ENCODE measurements at regions not wholly inside any gene's neighbourhood (a gene's known extent, or its start where the extent isn't known, plus 50 kb on each side); places are given as distances from the start of the nearest gene placed in this dataset.

DNA sequence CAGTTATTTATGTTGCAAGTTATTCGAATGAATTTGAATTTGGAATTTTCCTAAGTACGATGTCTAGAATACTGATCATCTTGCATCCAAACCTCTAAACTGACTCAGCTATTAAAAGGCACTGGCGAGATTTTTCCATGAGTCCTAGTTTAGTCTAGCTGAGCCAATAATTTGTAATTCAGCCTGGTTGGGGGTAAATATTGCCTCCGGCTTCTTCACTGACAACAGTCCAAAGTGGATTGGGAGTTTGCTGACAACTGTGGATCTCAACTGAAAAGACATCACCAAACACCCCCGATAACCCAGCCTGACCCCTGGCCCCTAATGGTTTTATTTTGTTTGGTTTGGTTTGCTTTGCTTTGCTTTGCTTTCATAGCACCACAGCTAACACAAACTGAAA, 189.8 kb upstream of the DAPK1 start:
- DNase-seq (ENCODE audit: low read depth, low spot score) (no peak), ATAC-seq (no peak)
- H3K9ac ChIP-seq (ENCODE audit: low read length) = no peak overlapping the region
- H3K9me3 ChIP-seq (ENCODE audit: control insufficient read depth in 1 of 2, insufficient read depth in 1 of 2, low read depth in 1 of 2, low read length in 2 of 2) = no peaks in the 10 kb centered on the region
- ChIA-PET CTCF (no interaction called here), POLR2A (no interaction called here), RAD21 (ENCODE audit: low non-redundant PET in 1 of 2, low total read pairs in 2 of 2, uncharacterized antibody in 2 of 2, unreplicated experiment in 2 of 2) (no interaction called here)
- H3K79me2 ChIP-seq (ENCODE audit: insufficient read depth, low read length) = no peaks in the 10 kb centered on the region
- H3K36me3 ChIP-seq (ENCODE audit: control insufficient read depth in 1 of 2, insufficient read depth in 2 of 2, low read length in 2 of 2) = no peaks in the 10 kb centered on the region
- H3K4me2 ChIP-seq (ENCODE audit: low read length) = no peak overlapping the region
- no peak overlapping the region for H2AFZ ChIP-seq (ENCODE audit: low read depth, low read length, poor library complexity, severe bottlenecking)
- H3K4me1 ChIP-seq (ENCODE audit: control insufficient read depth in 1 of 2, insufficient read depth in 2 of 2, low read length in 2 of 2) = no peaks in the 10 kb centered on the region
- no peaks in the 10 kb centered on the region for H4K20me1 ChIP-seq (ENCODE audit: insufficient read depth)
- H3K4me3 ChIP-seq (replicated peaks in 1 of 2; ENCODE audit: low read depth in 1 of 2, low read length in 2 of 2) = no peak overlapping the region
- H3K27me3 ChIP-seq (ENCODE audit: insufficient read depth, low read length) = peaks cover 31% of the 10 kb centered on the region
- no TSS peak for BruUV-seq (replicated peaks)
- no peak for TF ChIP-seq RAD21 (IDR thresholded peaks at IDR 0.05; ENCODE audit: low read depth)
- TF ChIP-seq EGR1 (IDR thresholded peaks at IDR 0.05; ENCODE audit: low read depth) = no peak
- TF ChIP-seq EZH2 (IDR thresholded peaks at IDR 0.05) = no peak
- TF ChIP-seq, protein P1, sequence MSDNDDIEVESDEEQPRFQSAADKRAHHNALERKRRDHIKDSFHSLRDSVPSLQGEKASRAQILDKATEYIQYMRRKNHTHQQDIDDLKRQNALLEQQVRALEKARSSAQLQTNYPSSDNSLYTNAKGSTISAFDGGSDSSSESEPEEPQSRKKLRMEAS (IDR thresholded peaks at IDR 0.05) = no peak
- H3K27ac ChIP-seq (ENCODE audit: low read depth, low read length) = no peak overlapping the region
- H3K9me2 ChIP-seq (ENCODE audit: insufficient read depth) = no peaks in the 10 kb centered on the region
- intact Hi-C loops (cut with micrococcal nuclease) = no loop called here

DNA sequence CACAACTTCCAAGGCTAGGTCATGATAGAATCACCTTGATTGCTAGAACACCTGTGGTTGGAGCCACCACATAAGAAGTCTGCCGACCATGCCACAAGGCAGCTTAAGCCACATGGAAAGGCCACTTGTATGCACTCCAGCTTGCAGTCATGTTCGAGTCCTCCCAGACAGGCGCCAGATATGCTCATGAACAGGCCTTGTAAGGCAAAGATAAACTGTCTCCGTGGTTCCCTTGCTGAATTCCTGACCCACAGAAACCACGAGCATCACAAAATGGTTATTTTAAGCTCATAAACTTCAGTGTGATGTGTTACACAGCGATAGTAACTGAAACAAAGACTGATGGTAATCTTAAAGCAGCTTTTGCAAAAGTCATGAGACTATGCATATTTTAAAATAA, 188.4 kb upstream of the DAPK1 start:
- H4K20me1 ChIP-seq (ENCODE audit: insufficient read depth) = no peaks in the 10 kb centered on the region
- ATAC-seq (no peak), DNase-seq (ENCODE audit: low read depth, low spot score) (no peak)
- peaks cover 23% of the 10 kb centered on the region for H3K27me3 ChIP-seq (ENCODE audit: insufficient read depth, low read length)
- H3K4me1 ChIP-seq (ENCODE audit: control insufficient read depth in 1 of 2, insufficient read depth in 2 of 2, low read length in 2 of 2) = no peaks in the 10 kb centered on the region
- H3K4me2 ChIP-seq (ENCODE audit: low read length) = no peak overlapping the region
- no TSS peak for BruUV-seq (replicated peaks)
- no peak overlapping the region for H3K9ac ChIP-seq (ENCODE audit: low read length)
- H3K9me3 ChIP-seq (ENCODE audit: control insufficient read depth in 1 of 2, insufficient read depth in 1 of 2, low read depth in 1 of 2, low read length in 2 of 2) = no peaks in the 10 kb centered on the region
- ChIA-PET POLR2A (no interaction called here), CTCF (no interaction called here), RAD21 (ENCODE audit: low non-redundant PET in 1 of 2, low total read pairs in 2 of 2, uncharacterized antibody in 2 of 2, unreplicated experiment in 2 of 2) (no interaction called here)
- no peaks in the 10 kb centered on the region for H3K36me3 ChIP-seq (ENCODE audit: control insufficient read depth in 1 of 2, insufficient read depth in 2 of 2, low read length in 2 of 2)
- H3K79me2 ChIP-seq (ENCODE audit: insufficient read depth, low read length) = no peaks in the 10 kb centered on the region
- H3K4me3 ChIP-seq (replicated peaks in 1 of 2; ENCODE audit: low read depth in 1 of 2, low read length in 2 of 2) = no peak overlapping the region
- H3K9me2 ChIP-seq (ENCODE audit: insufficient read depth) = no peaks in the 10 kb centered on the region
- H3K27ac ChIP-seq (ENCODE audit: low read depth, low read length) = no peak overlapping the region
- intact Hi-C loops (cut with micrococcal nuclease) = no loop called here
- H2AFZ ChIP-seq (ENCODE audit: low read depth, low read length, poor library complexity, severe bottlenecking) = no peak overlapping the region
- TF ChIP-seq, protein P1 (IDR thresholded peaks at IDR 0.05) = no peak
- no peak for TF ChIP-seq SP1 (IDR thresholded peaks at IDR 0.05; ENCODE audit: low read depth)
- no peak for TF ChIP-seq EGR1 (IDR thresholded peaks at IDR 0.05; ENCODE audit: low read depth)
- TF ChIP-seq JUND (IDR thresholded peaks at IDR 0.05) = no peak
- no peak for TF ChIP-seq ZFX (IDR thresholded peaks at IDR 0.05)
- no peak for TF ChIP-seq RAD21 (IDR thresholded peaks at IDR 0.05; ENCODE audit: low read depth)
- TF ChIP-seq CEBPB (IDR thresholded peaks at IDR 0.05; ENCODE audit: low read depth) = no peak
- TF ChIP-seq CBX3 (IDR thresholded peaks at IDR 0.05; ENCODE audit: low read depth) = no peak
- no peak for TF ChIP-seq REST (IDR thresholded peaks at IDR 0.05; ENCODE audit: low read depth)
- no peak for TF ChIP-seq SRF (IDR thresholded peaks at IDR 0.05; ENCODE audit: low read depth)
- TF ChIP-seq, protein P2, sequence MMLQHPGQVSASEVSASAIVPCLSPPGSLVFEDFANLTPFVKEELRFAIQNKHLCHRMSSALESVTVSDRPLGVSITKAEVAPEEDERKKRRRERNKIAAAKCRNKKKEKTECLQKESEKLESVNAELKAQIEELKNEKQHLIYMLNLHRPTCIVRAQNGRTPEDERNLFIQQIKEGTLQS (IDR thresholded peaks at IDR 0.05) = no peak
- TF ChIP-seq, protein P3, sequence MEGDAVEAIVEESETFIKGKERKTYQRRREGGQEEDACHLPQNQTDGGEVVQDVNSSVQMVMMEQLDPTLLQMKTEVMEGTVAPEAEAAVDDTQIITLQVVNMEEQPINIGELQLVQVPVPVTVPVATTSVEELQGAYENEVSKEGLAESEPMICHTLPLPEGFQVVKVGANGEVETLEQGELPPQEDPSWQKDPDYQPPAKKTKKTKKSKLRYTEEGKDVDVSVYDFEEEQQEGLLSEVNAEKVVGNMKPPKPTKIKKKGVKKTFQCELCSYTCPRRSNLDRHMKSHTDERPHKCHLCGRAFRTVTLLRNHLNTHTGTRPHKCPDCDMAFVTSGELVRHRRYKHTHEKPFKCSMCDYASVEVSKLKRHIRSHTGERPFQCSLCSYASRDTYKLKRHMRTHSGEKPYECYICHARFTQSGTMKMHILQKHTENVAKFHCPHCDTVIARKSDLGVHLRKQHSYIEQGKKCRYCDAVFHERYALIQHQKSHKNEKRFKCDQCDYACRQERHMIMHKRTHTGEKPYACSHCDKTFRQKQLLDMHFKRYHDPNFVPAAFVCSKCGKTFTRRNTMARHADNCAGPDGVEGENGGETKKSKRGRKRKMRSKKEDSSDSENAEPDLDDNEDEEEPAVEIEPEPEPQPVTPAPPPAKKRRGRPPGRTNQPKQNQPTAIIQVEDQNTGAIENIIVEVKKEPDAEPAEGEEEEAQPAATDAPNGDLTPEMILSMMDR (IDR thresholded peaks at IDR 0.05 in 2 of 3, conservative IDR thresholded peaks at IDR 0.05 in 1 of 3; ENCODE audit: borderline replicate concordance in 1 of 3, insufficient read depth in 1 of 3, low read depth in 2 of 3, low read length in 2 of 3) = no peak
- no peak for TF ChIP-seq POLR2AphosphoS5 (IDR thresholded peaks at IDR 0.05; ENCODE audit: low read depth, low read length)
- TF ChIP-seq EZH2 (IDR thresholded peaks at IDR 0.05) = no peak
- TF ChIP-seq TCF7L2 (IDR thresholded peaks at IDR 0.05; ENCODE audit: borderline replicate concordance, extremely low read depth, insufficient read depth, insufficient read length) = no peak
- no peak for TF ChIP-seq POLR2A (IDR thresholded peaks at IDR 0.05; ENCODE audit: borderline replicate concordance, extremely low read depth, insufficient read depth, insufficient read length)
- TF ChIP-seq YY1 (IDR thresholded peaks at IDR 0.05; ENCODE audit: extremely low read depth, insufficient replicate concordance, low read depth, low read length) = no peak

Data from HCT116 (cell line).